K562 (cell line): ENCODE measurements at regions not wholly inside any gene's neighbourhood (a gene's known extent, or its start where the extent isn't known, plus 50 kb on each side); places are given as distances from the start of the nearest gene placed in this dataset.

ENCODE experiments used
- ARID3A ChIP-seq: IDR thresholded peaks from 2 replicates; pipeline ENCODE4 v1.6.1; 2012; ENCODE audit warnings: low read depth, low read length, improper control_type of control experiment, borderline replicate concordance
- BRF1 ChIP-seq: IDR thresholded peaks from 3 replicates; pipeline ENCODE4 v1.6.1; 2011; ENCODE audit warnings: borderline replicate concordance, mild to moderate bottlenecking; ENCODE audit not compliant: insufficient read length; ENCODE audit errors: extremely low read depth
- CTBP1 ChIP-seq: fragments of 450-650 bp; IDR thresholded peaks from 2 replicates; pipeline ENCODE4 v1.6.1; 2016; ENCODE audit warnings: borderline replicate concordance
- CTCFL ChIP-seq: IDR thresholded peaks from 2 replicates; pipeline ENCODE4 v1.6.1; 2011; ENCODE audit warnings: borderline replicate concordance, low read depth, mild to moderate bottlenecking, moderate library complexity, low read length; ENCODE audit not compliant: insufficient read depth, poor library complexity, severe bottlenecking
- ELK1 ChIP-seq: sonication (generic); formaldehyde crosslinking; IDR thresholded peaks from 2 replicates; pipeline ENCODE4 v1.8.1; 2022; ENCODE audit warnings: missing genetic modification reagents
- JUN ChIP-seq, 2 experiments: sonication (generic) in 1 of 2; formaldehyde crosslinking in 1 of 2; IDR thresholded peaks; 2 replicates each; pipeline versions ENCODE4 v1.6.1 to v1.8.0; 2012 to 2022; ENCODE audit warnings: borderline replicate concordance in 2 of 2, mild to moderate bottlenecking in 2 of 2, improper control_type of control experiment in 1 of 2, low read depth in 1 of 2, low read length in 1 of 2, missing genetic modification reagents in 1 of 2
- NR2F6 ChIP-seq: fragments of 450-650 bp; formaldehyde crosslinking; IDR thresholded peaks from 2 replicates; pipeline ENCODE4 v1.4.0; 2020; ENCODE audit warnings: mild to moderate bottlenecking
- PKNOX1 ChIP-seq: fragments of 450-650 bp; IDR thresholded peaks from 2 replicates; pipeline ENCODE4 v1.6.1; 2016
- POLR2H ChIP-seq: IDR thresholded peaks from 2 replicates; pipeline ENCODE4 v1.6.1; 2016; ENCODE audit warnings: missing genetic modification characterization, low read depth, mild to moderate bottlenecking, control low read depth, missing compliant biosample characterization, moderate library complexity
- PRMT5 ChIP-seq: sonication (generic); formaldehyde crosslinking; IDR thresholded peaks from 2 replicates; pipeline ENCODE4 v1.5.0; 2020; ENCODE audit warnings: missing genetic modification reagents
- SMAD2 ChIP-seq: fragments of 150-350 bp; IDR thresholded peaks from 2 replicates; pipeline ENCODE4 v1.6.1; 2014; ENCODE audit warnings: low read depth, mild to moderate bottlenecking, low read length
- TCF3 ChIP-seq: sonication (generic); formaldehyde crosslinking; IDR thresholded peaks from 2 replicates; pipeline ENCODE4 v1.4.0; 2020; ENCODE audit warnings: mild to moderate bottlenecking, missing genetic modification reagents
- YY1 ChIP-seq, 3 experiments: IDR thresholded peaks; 2 replicates each; pipeline ENCODE4 v1.6.1; 2011; ENCODE audit warnings: low read length in 2 of 3, mild to moderate bottlenecking in 2 of 3, moderate library complexity in 2 of 3, borderline replicate concordance in 1 of 3, control low read depth in 1 of 3, low read depth in 1 of 3; ENCODE audit not compliant: insufficient read depth in 3 of 3, insufficient replicate concordance in 2 of 3, control insufficient read depth in 1 of 3, insufficient read length in 1 of 3; ENCODE audit errors: extremely low read depth in 1 of 3
- ZBTB17 ChIP-seq: fragments of 450-650 bp; formaldehyde crosslinking; IDR thresholded peaks from 2 replicates; pipeline ENCODE4 v1.4.0; 2020; ENCODE audit warnings: mild to moderate bottlenecking
- ZNF143 ChIP-seq: sonication (generic); formaldehyde crosslinking; IDR thresholded peaks from 2 replicates; pipeline ENCODE4 v1.9.0; 2022; ENCODE audit warnings: mild to moderate bottlenecking, missing genetic modification reagents
- ZNF239 ChIP-seq: fragments of 250-450 bp; sonication (Bioruptor Pico); IDR thresholded peaks from 2 replicates; pipeline ENCODE4 v1.4.0; 2020; ENCODE audit warnings: mild to moderate bottlenecking
- TF ChIP-seq, protein P1 (sequence below): fragments of 250-450 bp; sonication (Bioruptor Pico); IDR thresholded peaks from 2 replicates; pipeline ENCODE4 v1.8.0; 2021; ENCODE audit warnings: mild to moderate bottlenecking, moderate library complexity
- TF ChIP-seq, protein P2 (sequence below): sonication (generic); formaldehyde crosslinking; IDR thresholded peaks from 2 replicates; pipeline ENCODE4 v1.9.0; 2022; ENCODE audit warnings: mild to moderate bottlenecking, missing genetic modification reagents

DNA sequence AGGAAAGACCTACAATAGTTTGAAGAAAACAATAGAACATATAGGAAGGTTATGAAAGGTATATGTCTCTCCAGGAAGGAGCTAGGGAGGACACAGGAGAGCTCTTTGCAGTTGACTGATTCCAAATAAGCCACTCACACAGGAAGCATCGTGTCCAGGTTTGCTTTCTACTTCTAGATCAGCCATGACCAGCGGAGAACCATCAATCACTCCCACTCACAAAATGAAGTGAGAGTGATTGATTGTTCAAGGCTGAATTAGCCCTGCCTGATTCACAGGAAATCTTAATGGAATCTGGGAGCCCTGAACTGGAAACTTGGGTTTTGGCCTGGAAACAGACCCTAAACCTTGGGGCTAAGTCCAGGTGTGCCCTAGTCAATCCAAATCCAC is 1292.2 kb upstream of the ZEB2 start (continued):
- TF ChIP-seq NR2F6 (CRISPR knock-in tag) (no peak), PKNOX1 (peak; percentile 71), TCF3 (CRISPR knock-in tag) (no peak), CTBP1 (no peak), JUN (IDR thresholded peaks at IDR 0.05; ENCODE audit: borderline replicate concordance, low read depth, low read length) (no peak), JUN (CRISPR knock-in tag; IDR thresholded peaks at IDR 0.05; ENCODE audit: borderline replicate concordance) (no peak), YY1 (IDR thresholded peaks at IDR 0.05; ENCODE audit: borderline replicate concordance in 1 of 3, control insufficient read depth in 1 of 3, extremely low read depth in 1 of 3, insufficient read depth in 3 of 3, insufficient read length in 1 of 3, insufficient replicate concordance in 2 of 3, low read depth in 1 of 3, low read length in 2 of 3) (peak in 1 of 3 experiments; percentile 13), BRF1 (no peak), ELK1 (CRISPR knock-in tag) (no peak), ARID3A (no peak), POLR2H (tag) (no peak), ZNF239 (CRISPR knock-in tag) (no peak), ZNF143 (CRISPR knock-in tag) (no peak), ZBTB17 (CRISPR knock-in tag) (peak; percentile 92), CTCFL (no peak), PRMT5 (no peak), SMAD2 (no peak)
- TF ChIP-seq, protein P1, sequence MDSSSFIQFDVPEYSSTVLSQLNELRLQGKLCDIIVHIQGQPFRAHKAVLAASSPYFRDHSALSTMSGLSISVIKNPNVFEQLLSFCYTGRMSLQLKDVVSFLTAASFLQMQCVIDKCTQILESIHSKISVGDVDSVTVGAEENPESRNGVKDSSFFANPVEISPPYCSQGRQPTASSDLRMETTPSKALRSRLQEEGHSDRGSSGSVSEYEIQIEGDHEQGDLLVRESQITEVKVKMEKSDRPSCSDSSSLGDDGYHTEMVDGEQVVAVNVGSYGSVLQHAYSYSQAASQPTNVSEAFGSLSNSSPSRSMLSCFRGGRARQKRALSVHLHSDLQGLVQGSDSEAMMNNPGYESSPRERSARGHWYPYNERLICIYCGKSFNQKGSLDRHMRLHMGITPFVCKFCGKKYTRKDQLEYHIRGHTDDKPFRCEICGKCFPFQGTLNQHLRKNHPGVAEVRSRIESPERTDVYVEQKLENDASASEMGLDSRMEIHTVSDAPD (CRISPR knock-in tag) = no peak
- TF ChIP-seq, protein P2, sequence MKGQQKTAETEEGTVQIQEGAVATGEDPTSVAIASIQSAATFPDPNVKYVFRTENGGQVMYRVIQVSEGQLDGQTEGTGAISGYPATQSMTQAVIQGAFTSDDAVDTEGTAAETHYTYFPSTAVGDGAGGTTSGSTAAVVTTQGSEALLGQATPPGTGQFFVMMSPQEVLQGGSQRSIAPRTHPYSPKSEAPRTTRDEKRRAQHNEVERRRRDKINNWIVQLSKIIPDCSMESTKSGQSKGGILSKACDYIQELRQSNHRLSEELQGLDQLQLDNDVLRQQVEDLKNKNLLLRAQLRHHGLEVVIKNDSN (CRISPR knock-in tag) = no peak
